Cardiac septum (tissue), 1 donor: ENCODE measurements at regions not wholly inside any gene's neighbourhood (a gene's known extent, or its start where the extent isn't known, plus 50 kb on each side); places are given as distances from the start of the nearest gene placed in this dataset.
"Not testable (repeated sequence)": the region's sequence is repeated elsewhere in the genome, so short reads cannot be mapped to it uniquely, and the experiment has no call there.

Experiments
- DNase-seq: peaks from one replicate; pipeline ENCODE4 v3.0.0-alpha.2; 2020; ENCODE audit warnings: low spot score
- intact Hi-C: fragments of 100-400 bp; cut with DNase I; formaldehyde crosslinking; loops from one replicate; pipeline ENCODE4 v1.14.0; 2022
- donor health status: DM: no; HTN: no; CAD: no.

- intact Hi-C loops: no loop called here
- peak; percentile 29 for DNase-seq
These were observed 124.6 kb downstream of the RTP5 start for GRCh38 chr2:241994086-241994485.

GRCh38 chr2:241994556-241995213, 125.2 kb downstream of the RTP5 start:
- DNase-seq: peak; percentile 22
- intact Hi-C loops: no loop called here

- intact Hi-C loops: no loop called here
These were observed 126.6 kb downstream of the RTP5 start for GRCh38 chr2:241996100-241996499.

DNA sequence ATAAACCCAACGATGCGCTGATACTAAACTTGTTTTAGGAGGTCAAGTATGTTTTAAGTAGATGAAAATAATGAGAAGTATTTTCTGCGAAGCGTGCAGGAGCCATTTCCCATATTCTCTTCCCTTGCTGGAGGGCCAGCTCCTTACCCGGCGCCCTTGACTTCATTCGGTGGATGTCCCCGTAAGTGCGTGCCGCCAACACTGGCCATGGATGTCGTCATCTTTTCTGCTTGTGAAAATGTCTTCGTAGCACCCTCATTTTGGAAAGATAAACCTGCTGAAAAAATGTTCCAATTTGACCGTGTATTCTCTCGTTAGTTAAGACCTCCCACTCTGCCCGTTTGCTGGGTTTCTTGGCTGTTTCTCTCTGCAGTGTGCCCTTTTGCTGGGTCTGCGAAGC, 127.5 kb downstream of the RTP5 start:
- intact Hi-C loops: no loop called here
- DNase-seq: no peak

More at GRCh38 chr2:241996100-241996499, 126.6 kb downstream of the RTP5 start:
- DNase-seq: peak; percentile 57

DNA sequence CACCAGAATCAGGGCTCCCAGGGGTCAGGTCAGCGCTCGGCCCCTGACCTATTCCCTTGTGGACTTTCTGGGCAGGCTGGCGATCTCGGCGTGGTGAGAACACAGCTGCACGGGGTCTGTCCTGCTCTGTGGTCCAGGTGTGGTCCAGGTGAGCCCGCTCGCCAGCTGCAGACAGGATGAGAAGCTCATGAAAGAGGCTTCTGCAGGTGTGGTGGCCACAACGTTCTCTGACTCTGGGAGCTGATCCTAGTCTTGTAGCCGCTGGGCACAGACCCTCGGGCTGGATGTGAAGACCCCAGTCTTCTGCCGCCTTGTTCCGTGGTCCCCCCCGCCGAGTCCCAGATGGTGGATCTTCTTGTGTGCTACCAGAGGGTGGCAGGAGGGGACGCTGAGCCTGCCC, 129.7 kb downstream of the RTP5 start:
- DNase-seq: peak; percentile 29
- intact Hi-C loops: no loop called here

DNA sequence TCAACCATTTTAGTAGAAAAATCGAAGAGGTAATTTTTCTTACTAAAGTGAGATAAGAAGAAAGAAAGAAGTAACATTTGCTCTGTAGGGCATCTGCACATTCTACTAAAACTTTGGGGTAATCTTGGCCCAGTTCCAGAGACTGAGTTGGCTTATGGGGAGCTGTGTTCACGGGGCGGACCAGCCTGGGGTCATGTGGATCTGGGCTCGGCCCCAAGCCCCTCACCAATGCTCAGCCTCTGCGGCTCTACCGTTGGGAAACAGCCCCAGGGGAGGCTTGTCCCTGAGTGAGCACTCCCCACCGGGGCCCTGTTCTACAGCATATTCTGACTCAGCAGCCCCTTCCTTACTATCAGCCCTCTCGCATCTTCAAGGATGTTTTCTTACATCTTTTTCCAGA, 132.3 kb downstream of the RTP5 start:
- intact Hi-C loops: no loop called here
- peak; percentile 47 for DNase-seq

DNA sequence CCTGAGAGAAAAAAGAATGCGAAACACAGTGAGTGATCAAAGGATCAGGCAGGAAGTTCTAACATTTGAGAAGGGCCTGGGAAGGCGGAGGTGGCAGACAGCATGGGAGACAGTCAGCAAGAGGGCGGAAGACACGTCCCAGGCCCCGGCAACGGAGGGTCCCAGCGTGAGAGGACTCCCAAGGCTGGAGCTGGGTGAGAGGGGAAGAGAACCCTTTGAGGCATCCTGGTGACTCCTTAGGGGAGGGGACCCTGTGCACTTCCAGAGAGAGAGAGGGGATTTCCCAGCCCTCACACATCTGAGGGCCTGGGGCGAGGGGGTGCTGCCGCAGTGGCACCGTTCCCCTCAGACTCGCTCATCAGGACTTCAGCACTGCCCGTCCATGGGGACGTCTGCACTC, 133.4 kb downstream of the RTP5 start:
- intact Hi-C loops: no loop called here
- DNase-seq: peak; percentile 71

- intact Hi-C loops: no loop called here
These were observed 134.8 kb downstream of the RTP5 start for GRCh38 chr2:242004223-242004901.

GRCh38 chr2:242004902-242005230, 135.3 kb downstream of the RTP5 start:
- intact Hi-C loops: no loop called here
- DNase-seq: no peak

More at GRCh38 chr2:242004223-242004901, 134.8 kb downstream of the RTP5 start:
- peak; percentile 50 for DNase-seq

GRCh38 chr2:242006091-242006634, 136.6 kb downstream of the RTP5 start:
- DNase-seq, intact Hi-C loops: not testable (repeated sequence)

GRCh38 chr2:242008908-242009307, 139.4 kb downstream of the RTP5 start:
- DNase-seq, intact Hi-C loops: not testable (repeated sequence)

DNA sequence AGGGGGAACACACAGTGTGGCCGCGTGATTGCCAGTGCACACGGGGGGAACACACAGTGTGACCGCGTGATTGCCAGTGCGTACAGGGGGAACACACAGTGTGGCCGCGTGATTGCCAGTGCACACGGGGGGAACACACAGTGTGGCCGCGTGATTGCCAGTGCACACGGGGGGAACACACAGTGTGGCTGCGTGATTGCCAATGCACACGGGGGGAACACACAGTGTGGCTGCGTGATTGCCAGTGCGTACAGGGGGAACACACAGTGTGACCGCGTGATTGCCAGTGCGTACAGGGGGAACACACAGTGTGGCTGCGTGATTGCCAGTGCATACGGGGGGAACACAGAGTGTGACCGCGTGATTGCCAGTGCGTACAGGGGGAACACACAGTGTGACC, 140.3 kb downstream of the RTP5 start:
- DNase-seq, intact Hi-C loops: not testable (repeated sequence)

DNA sequence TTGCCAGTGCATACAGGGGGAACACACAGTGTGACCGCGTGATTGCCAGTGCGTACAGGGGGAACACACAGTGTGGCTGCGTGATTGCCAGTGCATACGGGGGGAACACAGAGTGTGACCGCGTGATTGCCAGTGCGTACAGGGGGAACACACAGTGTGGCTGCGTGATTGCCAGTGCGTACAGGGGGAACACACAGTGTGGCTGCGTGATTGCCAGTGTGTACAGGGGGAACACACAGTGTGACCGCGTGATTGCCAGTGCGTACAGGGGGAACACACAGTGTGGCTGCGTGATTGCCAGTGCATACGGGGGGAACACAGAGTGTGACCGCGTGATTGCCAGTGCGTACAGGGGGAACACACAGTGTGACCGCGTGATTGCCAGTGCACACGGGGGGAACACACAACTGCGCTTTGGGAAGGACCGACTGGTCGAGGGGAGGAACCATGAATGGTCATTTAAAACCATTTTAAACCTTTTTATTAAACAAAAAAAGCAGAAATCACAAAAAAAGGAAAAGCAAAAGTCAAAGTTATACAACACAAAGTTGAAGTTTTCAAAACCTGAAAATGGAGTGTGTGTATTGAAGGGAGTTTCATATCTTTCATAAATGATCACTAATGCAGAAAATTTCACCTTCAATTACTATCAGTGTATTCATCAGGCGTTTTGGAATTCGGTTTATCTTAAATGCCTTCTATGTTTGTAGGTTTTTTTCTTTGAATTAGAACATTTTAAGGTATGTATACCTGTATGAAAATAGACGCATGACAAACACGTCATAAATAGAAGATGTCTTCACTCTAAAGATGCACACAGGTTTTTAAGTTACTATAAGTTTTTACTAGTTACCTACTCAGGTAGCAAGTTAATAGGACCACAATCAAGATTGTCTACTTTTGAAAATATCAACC, 141.0 kb downstream of the RTP5 start:
- DNase-seq, intact Hi-C loops: not testable (repeated sequence)

DNA sequence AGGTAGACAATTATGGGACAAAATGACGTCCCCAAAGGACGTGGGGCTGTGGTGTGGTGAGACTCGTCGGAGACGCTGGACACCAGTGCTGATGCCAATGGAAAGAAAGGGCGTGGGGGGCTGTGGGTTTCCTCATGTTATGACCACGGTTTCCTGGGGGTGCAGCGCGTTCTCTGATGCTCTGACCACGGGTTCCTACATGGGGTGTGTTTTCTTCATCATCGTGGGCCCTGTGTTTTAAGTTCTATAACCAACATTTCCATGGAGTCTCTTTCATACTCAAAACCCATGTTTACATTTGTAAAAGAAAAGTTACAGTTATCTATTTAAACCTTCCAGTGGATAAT, 141.6 kb downstream of the RTP5 start:
- intact Hi-C loops: no loop called here
- peak; percentile 53 for DNase-seq

GRCh38 chr2:242011516-242011915, 142.0 kb downstream of the RTP5 start:
- peak; percentile 59 for DNase-seq
- intact Hi-C loops: no loop called here

- intact Hi-C loops: no loop called here
- DNase-seq: peak; percentile 72
These were observed 142.6 kb downstream of the RTP5 start for GRCh38 chr2:242011991-242012764.

GRCh38 chr2:242012956-242013764, 143.6 kb downstream of the RTP5 start:
- intact Hi-C loops: no loop called here
- DNase-seq: no peak

GRCh38 chr2:242013771-242014170, 144.2 kb downstream of the RTP5 start:
- intact Hi-C loops: no loop called here
- DNase-seq: no peak
